ENCODE measurements at regions not wholly inside any gene's neighbourhood (a gene's known extent, or its start where the extent isn't known, plus 50 kb on each side); places are given as distances from the start of the nearest gene placed in this dataset.
"Not testable (repeated sequence)": the region's sequence is repeated elsewhere in the genome, so short reads cannot be mapped to it uniquely, and the experiment has no call there.

DNA sequence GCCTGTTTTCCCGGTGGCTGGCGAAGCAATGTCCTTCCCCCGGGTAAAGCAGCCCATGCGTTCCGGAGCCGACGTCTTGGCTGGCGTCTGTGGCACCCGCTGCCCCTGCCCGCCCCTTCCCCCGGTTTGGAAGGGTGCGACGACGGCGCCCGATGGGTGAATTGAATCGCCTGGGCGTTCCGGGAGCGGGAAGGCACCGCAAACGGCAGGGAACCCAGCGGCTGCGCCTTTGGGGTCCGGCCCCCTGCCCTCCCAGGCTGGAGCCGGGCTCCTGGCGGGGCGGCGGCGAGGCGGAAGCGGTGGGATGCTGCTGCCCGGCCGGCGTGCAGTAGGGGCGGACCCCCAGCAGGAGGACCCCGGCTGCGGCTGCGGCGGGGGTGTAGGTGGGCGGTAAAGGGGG lies 123.6 kb upstream of the RHOU start:
- DNase-seq: not testable (repeated sequence)

- DNase-seq: not testable (repeated sequence)
These were observed 113.1 kb upstream of the RHOU start for GRCh38 chr1:228622002-228622716.

- DNase-seq: not testable (repeated sequence)
These were observed 108.8 kb upstream of the RHOU start for GRCh38 chr1:228626481-228626880.

- not testable (repeated sequence) for DNase-seq
These were observed 102.4 kb upstream of the RHOU start for GRCh38 chr1:228632858-228633257.

DNA sequence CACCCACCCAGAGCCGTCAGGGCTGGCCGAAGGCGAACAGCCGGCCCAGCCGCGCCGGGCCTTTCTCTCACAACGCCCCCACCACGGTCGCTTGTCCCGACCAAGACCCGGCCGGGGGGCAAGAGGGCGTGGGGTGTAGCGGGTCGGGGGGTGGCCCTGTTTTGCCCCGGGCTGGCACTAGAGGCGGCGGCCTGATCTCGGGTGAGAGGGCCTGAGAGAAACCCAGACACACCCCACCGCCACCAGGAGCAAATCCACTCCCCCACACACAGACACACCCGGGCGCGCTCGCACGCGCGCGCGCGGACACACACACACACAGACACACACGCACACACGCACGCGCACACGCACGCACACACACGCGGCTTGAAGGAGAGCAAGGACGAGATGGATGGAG lies 100.0 kb upstream of the RHOU start:
- DNase-seq: not testable (repeated sequence)

- DNase-seq: not testable (repeated sequence)
These were observed 97.8 kb upstream of the RHOU start for GRCh38 chr1:228637529-228637928.

DNA sequence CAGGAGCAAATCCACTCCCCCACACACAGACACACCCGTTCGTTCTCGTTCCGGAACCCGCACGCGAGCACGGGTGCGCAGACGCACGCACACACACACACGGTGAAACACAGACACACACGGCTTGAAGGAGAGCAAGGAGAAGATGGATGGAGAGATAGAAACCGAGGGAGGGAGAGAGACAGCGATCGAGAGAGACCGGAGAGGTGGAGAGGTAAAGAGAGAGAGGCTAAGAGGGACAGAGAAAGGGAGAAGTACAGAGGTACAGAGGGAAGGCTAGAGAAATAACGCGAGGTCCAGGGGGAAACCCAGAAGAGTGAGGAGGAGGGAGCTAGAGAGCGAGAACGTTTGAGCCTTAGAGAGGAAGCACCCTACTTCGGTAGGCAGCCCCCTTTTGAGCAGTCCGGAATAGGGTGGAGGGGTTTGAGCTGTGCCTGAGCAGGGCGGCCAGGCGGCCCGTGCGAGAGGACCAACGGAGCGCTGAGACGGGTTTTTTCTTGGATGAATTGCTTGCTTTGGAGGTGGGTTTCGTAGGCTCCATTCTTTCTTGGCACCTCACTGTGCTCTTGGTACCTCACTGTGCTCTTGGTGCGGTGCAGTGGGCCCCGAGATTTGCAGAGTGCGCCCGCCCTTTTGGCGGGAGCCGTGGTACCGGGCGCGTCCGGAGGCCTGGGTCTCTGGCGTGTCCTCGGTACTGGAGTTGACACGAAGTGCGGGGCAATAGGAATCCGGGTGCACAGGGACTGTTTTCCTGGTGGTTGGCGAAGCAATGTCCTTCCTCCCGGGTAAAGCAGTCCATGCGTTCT lies 88.4 kb upstream of the RHOU start:
- DNase-seq: no peak

- DNase-seq: no peak
These were observed 87.5 kb upstream of the RHOU start for GRCh38 chr1:228647523-228648444.

DNA sequence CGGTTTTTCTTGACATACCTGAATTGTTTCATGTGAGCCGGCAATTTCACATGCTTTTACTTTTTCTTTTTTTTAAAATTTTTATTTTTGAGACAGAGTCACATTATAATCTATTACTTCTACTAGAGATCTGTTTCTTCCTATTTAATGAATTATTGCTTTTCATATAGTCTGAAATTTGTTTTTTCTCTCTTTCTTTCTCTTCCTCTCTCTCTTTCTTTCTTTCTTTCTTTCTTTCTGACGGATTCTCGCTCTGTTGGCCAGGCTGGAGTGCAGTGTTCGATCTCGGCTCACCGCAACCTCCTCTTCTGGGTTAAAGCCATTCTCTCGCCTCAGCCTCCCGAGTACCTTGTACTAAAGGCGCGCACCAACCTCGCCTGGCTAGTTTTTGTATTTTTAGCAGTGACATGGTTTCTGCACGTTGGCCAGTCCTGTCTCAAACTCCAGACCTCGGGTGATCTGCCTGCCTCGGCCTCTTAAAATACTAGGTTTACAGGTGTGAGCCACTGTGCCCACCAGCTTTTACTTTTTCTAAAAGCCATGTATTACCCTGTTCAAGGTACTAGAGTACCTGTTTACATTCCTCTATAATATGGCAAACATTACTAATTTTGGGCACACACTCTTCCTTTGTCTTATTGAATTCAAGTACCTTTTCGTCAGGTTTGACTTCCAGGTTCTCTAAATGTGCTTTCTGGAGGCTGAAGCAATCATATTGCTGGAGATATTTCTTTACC lies 86.5 kb upstream of the RHOU start:
- DNase-seq: no peak

GRCh38 chr1:228650141-228650540 lies 85.1 kb upstream of the RHOU start:
- DNase-seq: no peak

GRCh38 chr1:228650946-228651345 lies 84.3 kb upstream of the RHOU start:
- no peak for DNase-seq

DNA sequence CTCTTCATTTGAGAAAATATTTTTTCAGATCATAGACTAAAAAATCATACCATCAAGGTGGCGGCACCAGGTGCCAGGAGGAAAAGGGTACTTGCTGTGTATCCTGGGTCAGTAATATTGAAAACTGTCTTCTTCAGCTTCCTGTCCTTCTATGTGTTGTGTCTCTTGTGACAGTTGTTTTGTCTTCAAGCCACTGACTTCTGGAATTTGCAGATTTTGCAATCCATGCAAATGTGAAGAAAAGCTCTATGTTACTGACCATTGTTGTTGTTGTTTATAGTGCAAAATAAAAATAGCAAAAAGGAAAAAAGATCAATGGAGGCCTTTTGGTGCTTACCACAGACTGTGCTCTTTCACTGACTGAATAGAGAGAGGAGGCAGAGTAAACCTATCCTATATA lies 83.2 kb upstream of the RHOU start:
- no peak for DNase-seq

- DNase-seq: not testable (repeated sequence)
These were observed 82.2 kb upstream of the RHOU start for GRCh38 chr1:228653057-228653456.

- DNase-seq: no peak
These were observed 81.5 kb upstream of the RHOU start for GRCh38 chr1:228653748-228654147.

- no peak for DNase-seq
These were observed 79.4 kb upstream of the RHOU start for GRCh38 chr1:228655796-228656394.

DNA sequence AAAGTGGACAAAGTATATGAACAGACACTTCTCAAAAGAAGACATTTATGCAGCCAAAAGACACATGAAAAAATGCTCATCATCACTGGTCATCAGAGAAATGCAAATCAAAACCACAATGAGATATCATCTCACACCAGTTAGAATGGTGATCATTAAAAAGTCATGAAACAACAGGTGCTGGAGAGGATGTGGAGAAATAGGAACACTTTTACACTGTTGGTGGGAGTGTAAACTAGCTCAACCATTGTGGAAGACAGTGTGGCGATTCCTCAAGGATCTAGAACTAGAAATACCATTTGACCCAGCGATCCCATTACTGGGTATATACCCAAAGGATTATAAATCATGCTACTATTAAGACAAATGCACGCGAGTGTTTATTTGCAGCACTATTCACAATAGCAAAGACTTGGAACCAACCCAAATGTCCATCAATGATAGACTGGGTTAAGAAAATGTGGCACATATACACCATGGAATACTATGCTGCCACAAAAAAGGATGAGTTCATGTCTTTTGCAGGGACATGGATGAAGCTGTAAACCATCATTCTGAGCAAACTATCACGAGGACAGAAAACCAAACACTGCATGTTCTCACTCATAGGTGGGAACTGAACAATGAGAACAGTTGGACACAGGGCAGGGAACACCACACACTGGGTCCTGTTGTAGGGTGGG lies 73.1 kb upstream of the RHOU start:
- not testable (repeated sequence) for DNase-seq

DNA sequence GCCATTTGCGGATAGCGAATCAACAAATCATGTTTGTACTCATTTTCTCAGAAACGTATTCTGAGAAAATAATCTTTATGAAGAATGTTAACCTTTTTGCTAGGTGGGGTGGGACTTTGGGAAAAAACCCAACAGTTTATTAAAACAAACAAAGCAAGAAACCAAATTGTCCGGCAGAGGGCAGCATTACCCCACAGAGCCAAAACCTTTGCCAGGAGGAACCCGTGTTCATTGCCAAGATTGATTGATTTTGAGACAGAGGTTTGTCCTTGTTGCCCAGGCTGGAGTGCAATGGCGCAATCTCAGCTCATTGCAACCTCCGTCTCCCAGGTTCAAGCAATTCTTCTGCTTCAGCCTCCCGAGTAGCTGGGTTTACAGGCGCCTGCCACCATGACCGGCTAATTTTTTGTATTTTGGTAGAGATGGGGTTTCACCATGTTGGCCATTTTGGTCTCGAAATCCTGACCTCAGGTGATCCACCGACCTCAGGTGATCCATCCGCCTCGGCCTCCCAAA lies 70.8 kb upstream of the RHOU start:
- peak; percentile 65 to 78 for DNase-seq

GRCh38 chr1:228666686-228667623 lies 68.3 kb upstream of the RHOU start:
- no peak for DNase-seq

DNA sequence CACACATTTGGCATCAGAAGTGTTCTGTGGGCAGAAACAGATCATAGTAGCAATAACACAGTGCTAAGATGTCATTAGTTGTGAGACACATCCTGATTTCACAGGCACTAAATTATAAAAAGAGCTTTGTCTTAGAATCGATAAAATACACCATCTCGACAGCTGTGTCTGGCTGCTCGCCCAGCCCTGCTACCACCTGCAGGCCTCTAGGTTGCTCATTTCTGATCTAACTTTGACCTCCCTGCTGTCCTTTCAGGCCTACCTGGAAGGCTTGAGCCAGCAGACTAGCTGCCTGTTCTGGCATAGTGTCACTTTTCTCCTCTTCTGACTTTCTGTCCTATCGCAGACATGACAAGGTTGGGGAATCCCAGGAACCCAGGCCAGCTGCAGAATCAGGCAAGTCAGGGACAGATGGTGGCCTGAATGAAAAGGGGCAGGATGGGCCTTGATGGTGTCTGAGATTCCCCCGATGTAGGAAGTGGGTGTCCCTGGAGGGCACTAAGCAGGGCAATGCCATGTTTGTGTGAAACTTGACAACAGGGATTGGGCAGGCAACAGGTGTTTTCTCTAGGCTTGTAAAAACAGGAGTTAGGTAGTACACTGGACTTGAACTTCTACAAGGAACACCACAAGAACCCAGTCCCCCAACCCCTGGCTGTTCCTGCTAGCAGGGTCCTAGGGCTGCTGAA lies 66.6 kb upstream of the RHOU start:
- DNase-seq: no peak
